HepG2 (cell line): ENCODE measurements at regions not wholly inside any gene's neighbourhood (a gene's known extent, or its start where the extent isn't known, plus 50 kb on each side); places are given as distances from the start of the nearest gene placed in this dataset.

Experiments
- CEBPZ ChIP-seq: IDR thresholded peaks from 2 replicates; pipeline ENCODE4 v1.6.1; 2012; ENCODE audit warnings: low read length, improper control_type of control experiment
- FOXC1 ChIP-seq: sonication (generic); formaldehyde crosslinking; IDR thresholded peaks from 2 replicates; pipeline ENCODE4 v1.8.0; 2022; ENCODE audit warnings: mild to moderate bottlenecking, missing genetic modification reagents, borderline replicate concordance
- FOXK2 ChIP-seq: fragments of 450-650 bp; IDR thresholded peaks from 2 replicates; pipeline ENCODE4 v1.6.1; 2016
- HNF4A ChIP-seq: sonication (generic); formaldehyde crosslinking; IDR thresholded peaks from 2 replicates; pipeline ENCODE4 v1.4.0; 2020; ENCODE audit warnings: missing genetic modification reagents
- HOXA3 ChIP-seq: sonication (generic); formaldehyde crosslinking; IDR thresholded peaks from 2 replicates; pipeline ENCODE4 v1.5.0; 2020; ENCODE audit warnings: missing genetic modification reagents
- JUNB ChIP-seq: sonication (generic); formaldehyde crosslinking; IDR thresholded peaks from 2 replicates; pipeline ENCODE4 v1.8.0; 2022; ENCODE audit warnings: missing genetic modification reagents, mild to moderate bottlenecking, borderline replicate concordance
- MED13 ChIP-seq: sonication (generic); formaldehyde crosslinking; IDR thresholded peaks from 2 replicates; pipeline ENCODE4 v1.5.0; 2020; ENCODE audit warnings: missing genetic modification reagents
- NR2F6 ChIP-seq, 2 experiments: IDR thresholded peaks; 2 replicates each; pipeline ENCODE4 v1.6.1; 2016; ENCODE audit warnings: antibody characterized with exemption in 1 of 2, mild to moderate bottlenecking in 1 of 2
- RARA ChIP-seq: IDR thresholded peaks from 2 replicates; pipeline ENCODE4 v1.6.1; 2016; ENCODE audit warnings: missing genetic modification reagents, missing compliant biosample characterization
- REPIN1 ChIP-seq: sonication (generic); formaldehyde crosslinking; IDR thresholded peaks from 2 replicates; pipeline ENCODE4 v1.8.0; 2022; ENCODE audit warnings: missing genetic modification reagents, low read depth, mild to moderate bottlenecking, borderline replicate concordance
- SP2 ChIP-seq: sonication (generic); formaldehyde crosslinking; IDR thresholded peaks from 2 replicates; pipeline ENCODE4 v1.5.1; 2020; ENCODE audit warnings: mild to moderate bottlenecking, missing genetic modification reagents
- TARDBP ChIP-seq: sonication (generic); formaldehyde crosslinking; IDR thresholded peaks from 2 replicates; pipeline ENCODE4 v1.8.0; 2022; ENCODE audit warnings: mild to moderate bottlenecking, missing genetic modification reagents
- ZFP37 ChIP-seq: sonication (generic); formaldehyde crosslinking; IDR thresholded peaks from 2 replicates; pipeline ENCODE4 v1.4.0; 2020; ENCODE audit warnings: missing genetic modification reagents, borderline replicate concordance
- ZNF205 ChIP-seq: IDR thresholded peaks from 2 replicates; pipeline ENCODE4 v1.6.1; 2018; ENCODE audit warnings: missing biosample characterization, missing genetic modification reagents
- ZNF253 ChIP-seq: sonication (generic); formaldehyde crosslinking; IDR thresholded peaks from 2 replicates; pipeline ENCODE4 v1.8.0; 2022; ENCODE audit warnings: mild to moderate bottlenecking, missing genetic modification reagents, borderline replicate concordance
- ZNF33A ChIP-seq: sonication (generic); formaldehyde crosslinking; IDR thresholded peaks from 2 replicates; pipeline ENCODE4 v1.5.1; 2020; ENCODE audit warnings: missing genetic modification reagents, mild to moderate bottlenecking, moderate library complexity, borderline replicate concordance
- ZNF572 ChIP-seq: sonication (generic); formaldehyde crosslinking; IDR thresholded peaks from 2 replicates; pipeline ENCODE4 v1.5.1; 2020; ENCODE audit warnings: mild to moderate bottlenecking, missing genetic modification reagents
- TF ChIP-seq, protein P1 (sequence below): sonication (generic); formaldehyde crosslinking; IDR thresholded peaks from 2 replicates; pipeline ENCODE4 v1.8.1; 2023; ENCODE audit warnings: missing genetic modification reagents, mild to moderate bottlenecking, borderline replicate concordance
- TF ChIP-seq, protein P2 (sequence below): sonication (generic); formaldehyde crosslinking; IDR thresholded peaks from 2 replicates; pipeline ENCODE4 v1.4.0; 2020; ENCODE audit warnings: mild to moderate bottlenecking, missing genetic modification reagents
- TF ChIP-seq, protein P3 (sequence below): sonication (generic); formaldehyde crosslinking; IDR thresholded peaks from 2 replicates; pipeline ENCODE4 v1.4.0; 2020; ENCODE audit warnings: missing genetic modification reagents, borderline replicate concordance
- TF ChIP-seq, protein P4 (sequence below): IDR thresholded peaks from 2 replicates; pipeline ENCODE4 v1.6.1; 2016; ENCODE audit warnings: mild to moderate bottlenecking, missing biosample characterization, missing genetic modification reagents
- TF ChIP-seq, protein P5 (sequence below): sonication (generic); formaldehyde crosslinking; IDR thresholded peaks from 2 replicates; pipeline ENCODE4 v1.5.0; 2020; ENCODE audit warnings: missing genetic modification reagents, mild to moderate bottlenecking, borderline replicate concordance

DNA sequence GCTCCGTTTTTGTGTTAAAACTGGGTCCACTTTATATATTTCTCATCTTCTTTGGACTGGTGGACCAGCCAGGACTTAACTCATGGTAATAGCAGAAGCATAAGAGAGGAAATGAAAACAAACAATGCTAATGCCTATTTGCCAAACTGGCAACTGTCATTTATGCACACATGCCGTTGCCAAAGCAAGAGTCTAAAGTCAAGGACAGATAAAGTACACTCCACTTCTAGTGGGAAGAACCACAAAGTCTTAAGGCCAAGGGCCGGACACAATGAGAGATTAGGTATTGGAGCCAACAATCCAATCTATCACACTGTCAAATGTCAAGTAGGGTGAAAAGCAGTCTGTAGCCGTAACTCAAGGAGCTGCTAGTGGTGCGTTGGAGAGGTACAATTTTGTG, 157.7 kb downstream of the LYPLAL1 start (continued):
- TF ChIP-seq REPIN1 (CRISPR knock-in tag), result no peak
- no peak for TF ChIP-seq JUNB (CRISPR knock-in tag)
- TF ChIP-seq CEBPZ, result no peak
- no peak for TF ChIP-seq ZFP37
- TF ChIP-seq, protein P1, sequence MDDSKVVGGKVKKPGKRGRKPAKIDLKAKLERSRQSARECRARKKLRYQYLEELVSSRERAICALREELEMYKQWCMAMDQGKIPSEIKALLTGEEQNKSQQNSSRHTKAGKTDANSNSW (CRISPR knock-in tag), result no peak
- TF ChIP-seq FOXC1 (CRISPR knock-in tag), result no peak
- TF ChIP-seq HNF4A, result peak; percentile 77
- no peak for TF ChIP-seq ZNF253 (CRISPR knock-in tag)
- no peak for TF ChIP-seq ZNF33A (CRISPR knock-in tag)
- TF ChIP-seq FOXK2, result peak; percentile 27; the same call in 1 of the 2 replicates
- no peak for TF ChIP-seq TARDBP (CRISPR knock-in tag)
- TF ChIP-seq, protein P2, sequence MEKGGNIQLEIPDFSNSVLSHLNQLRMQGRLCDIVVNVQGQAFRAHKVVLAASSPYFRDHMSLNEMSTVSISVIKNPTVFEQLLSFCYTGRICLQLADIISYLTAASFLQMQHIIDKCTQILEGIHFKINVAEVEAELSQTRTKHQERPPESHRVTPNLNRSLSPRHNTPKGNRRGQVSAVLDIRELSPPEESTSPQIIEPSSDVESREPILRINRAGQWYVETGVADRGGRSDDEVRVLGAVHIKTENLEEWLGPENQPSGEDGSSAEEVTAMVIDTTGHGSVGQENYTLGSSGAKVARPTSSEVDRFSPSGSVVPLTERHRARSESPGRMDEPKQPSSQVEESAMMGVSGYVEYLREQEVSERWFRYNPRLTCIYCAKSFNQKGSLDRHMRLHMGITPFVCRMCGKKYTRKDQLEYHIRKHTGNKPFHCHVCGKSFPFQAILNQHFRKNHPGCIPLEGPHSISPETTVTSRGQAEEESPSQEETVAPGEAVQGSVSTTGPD, result peak; percentile 80; the same call in 1 of the 2 replicates
- TF ChIP-seq, protein P3, sequence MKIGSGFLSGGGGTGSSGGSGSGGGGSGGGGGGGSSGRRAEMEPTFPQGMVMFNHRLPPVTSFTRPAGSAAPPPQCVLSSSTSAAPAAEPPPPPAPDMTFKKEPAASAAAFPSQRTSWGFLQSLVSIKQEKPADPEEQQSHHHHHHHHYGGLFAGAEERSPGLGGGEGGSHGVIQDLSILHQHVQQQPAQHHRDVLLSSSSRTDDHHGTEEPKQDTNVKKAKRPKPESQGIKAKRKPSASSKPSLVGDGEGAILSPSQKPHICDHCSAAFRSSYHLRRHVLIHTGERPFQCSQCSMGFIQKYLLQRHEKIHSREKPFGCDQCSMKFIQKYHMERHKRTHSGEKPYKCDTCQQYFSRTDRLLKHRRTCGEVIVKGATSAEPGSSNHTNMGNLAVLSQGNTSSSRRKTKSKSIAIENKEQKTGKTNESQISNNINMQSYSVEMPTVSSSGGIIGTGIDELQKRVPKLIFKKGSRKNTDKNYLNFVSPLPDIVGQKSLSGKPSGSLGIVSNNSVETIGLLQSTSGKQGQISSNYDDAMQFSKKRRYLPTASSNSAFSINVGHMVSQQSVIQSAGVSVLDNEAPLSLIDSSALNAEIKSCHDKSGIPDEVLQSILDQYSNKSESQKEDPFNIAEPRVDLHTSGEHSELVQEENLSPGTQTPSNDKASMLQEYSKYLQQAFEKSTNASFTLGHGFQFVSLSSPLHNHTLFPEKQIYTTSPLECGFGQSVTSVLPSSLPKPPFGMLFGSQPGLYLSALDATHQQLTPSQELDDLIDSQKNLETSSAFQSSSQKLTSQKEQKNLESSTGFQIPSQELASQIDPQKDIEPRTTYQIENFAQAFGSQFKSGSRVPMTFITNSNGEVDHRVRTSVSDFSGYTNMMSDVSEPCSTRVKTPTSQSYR (CRISPR knock-in tag), result no peak
- TF ChIP-seq RARA (CRISPR knock-in tag), result peak; percentile 51
- TF ChIP-seq SP2 (CRISPR knock-in tag), result no peak
- TF ChIP-seq, protein P4, sequence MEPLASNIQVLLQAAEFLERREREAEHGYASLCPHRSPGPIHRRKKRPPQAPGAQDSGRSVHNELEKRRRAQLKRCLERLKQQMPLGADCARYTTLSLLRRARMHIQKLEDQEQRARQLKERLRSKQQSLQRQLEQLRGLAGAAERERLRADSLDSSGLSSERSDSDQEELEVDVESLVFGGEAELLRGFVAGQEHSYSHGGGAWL (CRISPR knock-in tag), result no peak
- TF ChIP-seq, protein P5, sequence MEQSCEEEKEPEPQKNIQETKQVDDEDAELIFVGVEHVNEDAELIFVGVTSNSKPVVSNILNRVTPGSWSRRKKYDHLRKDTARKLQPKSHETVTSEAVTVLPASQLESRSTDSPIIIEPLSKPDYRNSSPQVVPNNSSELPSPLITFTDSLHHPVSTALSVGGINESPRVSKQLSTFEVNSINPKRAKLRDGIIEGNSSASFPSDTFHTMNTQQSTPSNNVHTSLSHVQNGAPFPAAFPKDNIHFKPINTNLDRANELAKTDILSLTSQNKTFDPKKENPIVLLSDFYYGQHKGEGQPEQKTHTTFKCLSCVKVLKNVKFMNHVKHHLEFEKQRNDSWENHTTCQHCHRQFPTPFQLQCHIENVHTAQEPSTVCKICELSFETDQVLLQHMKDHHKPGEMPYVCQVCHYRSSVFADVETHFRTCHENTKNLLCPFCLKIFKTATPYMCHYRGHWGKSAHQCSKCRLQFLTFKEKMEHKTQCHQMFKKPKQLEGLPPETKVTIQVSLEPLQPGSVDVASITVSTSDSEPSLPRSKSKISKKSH (CRISPR knock-in tag), result no peak
- no peak for TF ChIP-seq HOXA3
- TF ChIP-seq NR2F6 (IDR thresholded peaks at IDR 0.05), result 0 out of 2 replicates have a peak, but pooled peaks have one; percentile 20
- TF ChIP-seq NR2F6 (CRISPR knock-in tag; IDR thresholded peaks at IDR 0.05), result no peak
- TF ChIP-seq ZNF572 (CRISPR knock-in tag), result no peak
- TF ChIP-seq ZNF205 (CRISPR knock-in tag), result no peak
- no peak for TF ChIP-seq MED13 (CRISPR knock-in tag)
